Central memory CD4-positive, alpha-beta T cell (primary cell): ENCODE measurements at regions not wholly inside any gene's neighbourhood (a gene's known extent, or its start where the extent isn't known, plus 50 kb on each side); places are given as distances from the start of the nearest gene placed in this dataset.
"Not testable (repeated sequence)": the region's sequence is repeated elsewhere in the genome, so short reads cannot be mapped to it uniquely, and the experiment has no call there.

Experiments
- DNase-seq: peaks from one replicate; pipeline ENCODE4 v3.0.0; 2022

GRCh38 chr16:52033992-52034391, 513.0 kb downstream of the TOX3 start:
- no peak for DNase-seq

DNA sequence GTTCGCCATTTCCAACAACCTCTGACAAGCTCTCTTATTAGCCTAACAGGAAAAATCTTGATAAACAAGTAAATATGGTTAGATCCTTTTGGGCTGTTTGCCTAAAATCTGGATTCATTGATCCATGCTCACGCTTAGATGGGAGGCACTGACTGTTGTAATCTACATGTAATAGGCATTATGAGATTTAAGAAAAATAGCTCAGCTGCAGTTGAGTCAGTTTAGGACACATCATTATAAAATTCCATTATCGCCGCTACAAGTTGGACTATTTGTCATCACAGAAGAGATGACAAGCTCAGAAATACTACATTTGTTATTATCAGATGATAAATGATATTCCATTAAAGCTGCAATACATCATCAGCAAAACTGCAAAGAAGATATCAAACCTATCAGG, 524.0 kb downstream of the TOX3 start:
- DNase-seq, result no peak

GRCh38 chr16:52022177-52022576, 524.8 kb downstream of the TOX3 start:
- DNase-seq, result no peak

GRCh38 chr16:52016387-52016786, 530.6 kb downstream of the TOX3 start:
- no peak for DNase-seq

DNA sequence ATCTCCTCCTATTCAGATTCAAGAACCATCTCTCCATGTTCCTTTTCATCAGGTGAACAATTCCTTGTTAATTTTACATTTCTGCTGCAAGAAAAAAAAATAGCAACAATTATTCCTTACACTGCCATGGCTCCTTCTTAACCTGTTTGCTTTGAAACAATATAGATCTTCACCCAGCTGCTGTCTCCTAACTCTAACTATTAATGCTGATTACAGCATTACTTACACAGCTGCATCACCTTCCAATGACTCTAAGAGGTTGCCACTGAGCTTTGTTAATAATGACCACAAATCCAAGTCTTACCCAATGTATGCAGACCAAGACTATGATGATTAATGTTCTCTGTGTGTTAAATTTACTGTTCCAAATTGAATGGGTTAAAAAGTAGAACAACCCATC, 541.4 kb downstream of the TOX3 start:
- DNase-seq, result no peak

DNA sequence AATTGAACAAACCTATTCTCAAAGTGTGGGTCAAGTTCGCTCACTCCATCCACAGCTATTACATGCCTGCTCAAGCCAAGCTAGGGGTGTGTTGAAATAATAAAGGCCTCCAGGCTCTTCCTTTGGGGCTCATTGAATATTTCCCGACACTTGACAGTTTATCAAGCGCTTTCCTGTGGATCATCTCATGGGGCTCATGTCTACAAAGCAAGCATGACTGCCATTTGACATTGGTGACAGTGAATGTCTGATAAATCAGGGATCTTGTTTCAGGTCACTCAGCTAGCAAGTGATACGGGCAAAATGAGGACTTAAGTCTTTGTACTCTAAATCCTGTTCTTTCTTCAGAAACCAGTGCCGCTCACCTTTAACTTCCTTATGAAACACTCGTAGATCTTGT, 542.6 kb downstream of the TOX3 start:
- DNase-seq, result no peak

- no peak for DNase-seq
These were observed 544.9 kb downstream of the TOX3 start for GRCh38 chr16:52002026-52002425.

GRCh38 chr16:51996516-51996915, 550.4 kb downstream of the TOX3 start:
- DNase-seq, result no peak

GRCh38 chr16:51994597-51994996, 552.3 kb downstream of the TOX3 start:
- no peak for DNase-seq

DNA sequence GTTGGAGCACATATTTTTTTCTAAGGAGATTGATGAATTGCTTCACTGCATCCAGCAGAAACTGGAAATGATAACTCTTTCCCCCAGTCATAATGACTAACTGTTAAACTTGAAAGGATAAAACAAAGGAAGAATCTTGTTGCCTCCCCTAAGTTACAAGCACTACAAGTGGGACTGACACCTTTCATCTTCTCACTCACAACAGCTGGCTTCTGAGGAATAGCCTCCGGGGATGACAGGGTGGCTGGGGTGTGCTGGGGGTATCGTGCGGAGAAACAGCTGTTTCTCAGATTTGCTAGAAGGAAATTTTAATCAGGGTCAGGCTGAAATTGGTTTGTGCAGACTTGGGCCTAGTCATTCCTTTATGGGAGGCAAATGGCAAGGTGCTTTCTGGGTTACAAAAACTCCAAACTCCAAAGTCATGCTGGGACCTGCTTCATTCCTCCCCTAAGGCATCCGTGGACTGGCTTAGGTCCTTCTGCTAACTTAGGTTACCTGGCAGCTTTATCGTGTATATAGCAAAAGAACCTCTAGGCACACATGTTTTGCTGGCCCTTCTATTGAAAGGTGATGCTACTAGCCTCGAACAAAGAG, 557.2 kb downstream of the TOX3 start:
- no peak for DNase-seq

- no peak for DNase-seq
These were observed 558.0 kb downstream of the TOX3 start for GRCh38 chr16:51988977-51989376.

DNA sequence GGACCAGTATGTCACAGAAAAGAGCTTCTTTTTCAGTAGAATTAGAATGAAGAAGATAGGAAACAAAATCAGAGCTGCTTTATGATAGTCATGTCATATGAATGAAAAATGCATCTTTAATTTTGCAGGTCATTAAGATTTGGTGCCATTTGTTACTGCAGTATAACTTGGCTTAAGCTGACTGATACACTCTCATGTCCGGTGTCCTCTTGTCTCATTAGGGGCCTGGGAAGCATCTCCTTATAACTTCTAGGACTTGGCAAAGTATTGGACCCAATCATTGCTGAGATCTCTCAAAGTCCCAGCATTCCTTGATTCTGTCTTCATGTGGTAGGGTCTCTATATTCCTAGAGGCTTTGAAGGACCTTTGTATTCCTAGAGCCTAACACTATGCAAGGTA, 559.4 kb downstream of the TOX3 start:
- no peak for DNase-seq

DNA sequence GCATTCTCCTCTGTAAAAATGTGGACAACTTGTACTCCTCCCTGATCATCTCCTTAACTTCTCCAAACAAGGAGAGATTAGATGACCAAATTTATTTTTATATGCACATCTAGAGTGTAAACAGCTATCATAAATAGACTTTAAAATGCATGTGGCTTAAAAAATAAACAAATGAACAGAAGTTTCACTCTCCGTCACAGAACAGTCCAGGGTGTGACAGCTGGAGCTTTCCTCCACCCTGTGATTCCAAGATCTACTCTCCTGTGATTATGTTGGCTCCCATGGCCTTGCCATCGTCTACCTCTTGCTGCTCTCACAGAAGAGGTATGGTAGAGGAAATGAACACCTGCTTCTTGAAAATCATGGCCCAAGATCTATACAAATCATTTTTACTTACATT, 560.2 kb downstream of the TOX3 start:
- no peak for DNase-seq

- DNase-seq, result no peak
These were observed 560.6 kb downstream of the TOX3 start for GRCh38 chr16:51986301-51986700.

DNA sequence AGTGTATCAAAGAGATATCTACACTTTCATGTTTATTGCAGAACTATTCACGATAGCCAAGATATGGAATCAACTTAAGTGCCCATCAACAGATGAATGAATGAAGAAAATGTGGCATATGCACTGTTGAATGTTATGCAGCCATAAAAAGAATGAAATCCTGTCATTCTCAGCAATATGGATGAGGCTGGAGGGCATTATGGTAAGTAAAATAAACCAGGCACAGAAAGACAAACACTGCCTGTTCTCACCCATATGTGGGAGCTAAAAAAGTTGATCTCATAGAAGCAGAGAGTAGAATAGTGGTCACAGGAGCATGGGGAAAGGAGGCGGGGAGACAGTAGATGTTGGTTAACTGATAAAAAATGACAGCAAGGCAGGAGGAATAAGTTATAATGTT, 561.8 kb downstream of the TOX3 start:
- DNase-seq, result no peak

GRCh38 chr16:51984395-51984794, 562.5 kb downstream of the TOX3 start:
- no peak for DNase-seq

DNA sequence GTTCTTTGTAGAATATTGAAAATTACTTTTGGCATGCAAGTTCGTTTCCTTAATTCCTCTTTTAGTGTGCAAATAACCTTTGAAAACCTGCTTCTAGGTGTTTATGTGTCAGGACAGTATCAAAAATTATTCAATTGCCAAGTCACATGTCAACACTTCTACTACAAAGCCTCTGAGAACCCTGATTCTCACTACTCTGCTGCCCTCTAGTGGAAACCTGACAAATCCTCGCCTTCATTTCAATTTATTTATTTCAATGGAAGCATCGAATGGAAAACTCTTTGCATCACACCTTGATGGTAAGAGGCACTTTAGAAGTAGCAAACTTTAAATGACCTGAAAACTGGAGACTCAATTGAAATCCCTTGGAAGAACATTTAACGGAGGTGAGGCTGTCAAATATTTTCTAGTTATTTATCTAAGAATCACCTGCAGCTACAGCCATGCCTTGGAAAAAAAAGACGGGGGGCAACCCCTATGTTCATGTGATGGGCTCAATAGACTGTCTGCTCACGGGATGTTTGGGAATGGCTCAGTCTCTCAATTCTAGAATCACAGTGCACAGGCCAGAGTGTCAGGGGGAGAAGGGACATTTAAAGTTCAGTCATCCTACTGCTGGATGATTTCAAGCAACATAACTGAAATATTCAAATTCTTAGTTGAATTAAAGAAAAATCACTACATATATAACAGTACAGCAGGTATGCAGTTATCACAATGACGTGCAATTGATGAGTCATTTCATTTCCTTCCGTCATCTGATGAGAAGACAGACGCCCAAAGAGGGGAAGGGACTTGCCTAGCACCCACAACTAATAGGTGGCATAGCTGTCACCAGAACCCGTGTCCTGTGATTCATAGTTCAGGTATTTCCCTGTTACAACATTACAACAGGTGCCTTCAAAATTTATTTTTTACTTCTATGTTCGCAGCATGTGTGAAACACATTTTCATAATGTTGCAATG, 563.9 kb downstream of the TOX3 start:
- DNase-seq, result no peak

DNA sequence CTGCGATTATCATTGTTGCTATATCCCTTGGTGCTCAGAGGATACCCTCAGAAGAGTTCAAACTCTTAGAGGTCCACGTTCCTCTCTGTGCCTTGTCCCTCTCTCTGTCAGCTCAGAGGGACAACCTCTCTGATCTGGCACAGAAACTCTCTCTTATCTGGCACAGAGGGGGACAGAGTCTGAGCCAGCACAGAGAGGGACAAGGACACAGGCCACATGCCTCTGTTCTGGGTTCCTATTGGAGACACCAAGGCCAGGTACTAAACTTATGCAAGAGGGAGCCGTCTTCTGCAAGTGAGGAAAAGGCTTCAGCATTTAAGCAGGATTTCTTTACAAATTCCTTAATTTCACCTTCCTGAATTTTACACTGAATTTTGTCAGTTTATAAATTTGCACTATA, 565.2 kb downstream of the TOX3 start:
- DNase-seq, result no peak

GRCh38 chr16:51977506-51977905, 569.4 kb downstream of the TOX3 start:
- not testable (repeated sequence) for DNase-seq

DNA sequence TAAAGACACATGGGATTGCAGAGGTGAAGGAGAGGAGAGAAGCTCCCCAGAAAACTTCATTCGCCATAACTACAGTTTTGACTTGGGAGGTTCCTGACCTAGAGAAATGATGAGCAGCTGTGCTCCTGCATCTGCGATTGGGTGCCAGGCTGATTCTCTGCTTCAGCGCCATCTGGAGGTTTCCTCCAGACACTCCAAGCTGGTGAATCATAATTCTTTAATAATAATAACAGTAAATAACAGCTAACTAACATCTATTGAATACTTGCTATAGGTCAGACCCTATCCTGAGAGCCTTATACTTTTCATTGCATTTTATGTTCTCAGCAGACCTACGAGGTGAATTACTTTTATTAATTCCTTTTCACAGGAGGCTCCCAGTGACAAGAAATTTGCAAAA, 575.8 kb downstream of the TOX3 start:
- no peak for DNase-seq

DNA sequence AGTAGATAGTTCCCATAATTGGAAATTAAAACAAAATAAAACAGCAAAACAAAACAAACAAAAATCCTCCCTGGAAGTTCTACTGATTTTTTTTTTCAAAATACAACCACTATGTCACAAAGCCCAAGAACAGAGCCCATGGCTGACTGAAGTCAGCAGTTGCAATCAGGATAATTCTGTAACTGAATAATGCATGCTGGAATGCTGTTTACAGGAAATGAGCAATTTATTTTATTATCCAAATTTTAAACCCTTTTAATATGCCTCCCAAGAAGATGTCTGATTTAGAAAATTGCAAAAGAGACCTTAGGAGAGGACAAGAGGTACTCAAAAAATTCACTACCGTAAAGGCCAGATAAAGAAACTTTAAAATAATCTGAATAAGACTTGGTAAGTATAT, 578.2 kb downstream of the TOX3 start:
- no peak for DNase-seq

DNA sequence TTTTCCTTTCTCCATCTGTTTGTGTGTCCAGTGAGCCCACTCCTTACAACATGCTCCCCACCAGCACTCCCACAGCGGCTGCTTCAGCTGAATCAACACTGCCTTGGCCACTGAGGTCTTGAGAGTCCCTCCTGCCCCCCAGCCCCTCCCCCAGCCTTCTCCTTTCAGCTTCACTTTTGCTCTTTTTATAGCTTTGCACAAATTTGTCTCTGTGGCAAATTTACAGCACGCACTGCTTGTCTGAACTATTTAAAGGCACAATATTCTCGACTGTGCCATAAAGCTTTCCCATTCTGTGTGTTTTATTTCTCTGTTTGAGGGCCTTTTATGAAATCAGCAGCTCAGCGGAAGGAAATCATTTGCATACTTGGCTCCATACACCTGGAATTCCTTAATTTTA, 579.3 kb downstream of the TOX3 start:
- no peak for DNase-seq

DNA sequence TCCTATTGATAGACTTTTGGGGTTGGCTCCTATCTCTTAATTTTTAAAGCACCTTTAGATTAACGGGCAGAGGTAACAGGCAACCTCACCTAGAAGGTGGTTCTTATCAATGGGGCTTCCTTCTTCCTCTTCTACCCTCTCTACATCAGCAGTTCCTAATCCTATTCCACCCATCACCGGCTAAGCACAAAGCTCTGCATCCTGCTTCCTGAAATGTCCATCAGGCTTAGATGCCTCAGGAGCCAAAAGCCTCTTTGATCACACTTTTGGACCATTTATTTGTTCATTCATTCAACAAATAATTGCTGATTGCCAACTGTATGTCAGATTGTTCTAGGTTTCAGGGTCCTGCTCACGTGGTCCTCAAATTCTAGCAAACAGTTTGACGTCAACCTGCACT, 586.0 kb downstream of the TOX3 start:
- no peak for DNase-seq

- no peak for DNase-seq
These were observed 593.5 kb downstream of the TOX3 start for GRCh38 chr16:51953286-51953985.
